Erythroblast (primary cell): ENCODE measurements at regions not wholly inside any gene's neighbourhood (a gene's known extent, or its start where the extent isn't known, plus 50 kb on each side); places are given as distances from the start of the nearest gene placed in this dataset.

Experiments
- GATA1 ChIP-seq: IDR thresholded peaks from 2 replicates; pipeline ENCODE4 v1.6.1; 2011; ENCODE audit warnings: low read depth, mild to moderate bottlenecking, control low read depth, low read length, moderate library complexity
- POLR2A ChIP-seq: IDR thresholded peaks from 2 replicates; pipeline ENCODE4 v1.6.1; 2011; ENCODE audit warnings: mild to moderate bottlenecking, low read length

- TF ChIP-seq POLR2A (no peak), GATA1 (no peak)
Observed at GRCh38 chrX:122622795-122623194, 561.3 kb upstream of the GRIA3 start.
